ENCODE measurements at regions not wholly inside any gene's neighbourhood (a gene's known extent, or its start where the extent isn't known, plus 50 kb on each side); places are given as distances from the start of the nearest gene placed in this dataset.

DNA sequence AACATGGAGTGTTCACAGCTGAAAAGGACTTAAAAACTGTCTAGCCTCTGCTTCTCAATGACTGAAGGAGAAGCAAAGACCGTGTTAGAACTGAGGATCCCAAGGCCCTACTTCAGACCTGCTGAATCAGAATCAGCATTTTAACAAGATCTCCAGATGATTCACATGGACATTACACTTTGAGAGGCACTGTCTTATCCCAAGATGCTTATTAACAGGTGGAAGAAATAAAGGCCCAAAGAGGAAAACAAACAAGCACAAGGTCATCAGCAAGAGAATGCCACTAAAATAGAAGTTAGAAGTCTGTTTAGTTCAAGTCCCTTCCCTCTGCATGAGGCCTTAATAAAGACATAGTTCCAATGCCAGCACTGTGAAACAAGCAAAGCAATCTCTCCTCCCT, 191.4 kb upstream of the BCL6 start:
- Histone ChIP-seq H3K27ac (ENCODE audit: insufficient read length, low read depth, low read length) (no peak overlapping the region), H3K79me2 (ENCODE audit: insufficient read depth, low read length) (no peaks in the 10 kb centered on the region), H4K8ac (replicated peaks; ENCODE audit: insufficient read length, low read depth, low read length) (no peak overlapping the region), H4K91ac (ENCODE audit: insufficient read length, low read depth, low read length) (no peak overlapping the region), H2BK20ac (ENCODE audit: low read depth, low read length, poor library complexity, severe bottlenecking) (no peak overlapping the region), H3K9ac (ENCODE audit: extremely low read depth, insufficient read length, low read length) (no peak overlapping the region), H4K5ac (ENCODE audit: insufficient read length, low read depth, low read length) (no peak overlapping the region), H3K9me3 (ENCODE audit: control insufficient read depth, low read depth, low read length) (no peaks in the 10 kb centered on the region), H3K4ac (ENCODE audit: low read depth, low read length) (no peak overlapping the region), H3K4me1 (ENCODE audit: insufficient read depth, low read length) (no peaks in the 10 kb centered on the region), H3K18ac (ENCODE audit: insufficient read length, low read depth, low read length) (no peak overlapping the region), H3K56ac (ENCODE audit: insufficient read length, low read depth, low read length) (no peak overlapping the region), H2BK15ac (ENCODE audit: low read depth, low read length) (no peak overlapping the region), H2BK12ac (ENCODE audit: insufficient read length, low read depth, low read length) (no peak overlapping the region), H3T11ph (ENCODE audit: low read length) (no peak overlapping the region), H2BK120ac (ENCODE audit: low read depth, low read length, poor library complexity, severe bottlenecking) (no peak overlapping the region), H2AFZ (ENCODE audit: low read length) (no peak overlapping the region), H3K27me3 (ENCODE audit: insufficient read depth, low read length) (no peaks in the 10 kb centered on the region), H3K23me2 (ENCODE audit: insufficient read length, low read depth, low read length, poor library complexity, severe bottlenecking) (no peaks in the 10 kb centered on the region), H3K79me1 (ENCODE audit: insufficient read depth, low read depth, low read length, poor library complexity, severe bottlenecking) (no peaks in the 10 kb centered on the region), H2BK5ac (ENCODE audit: insufficient read length, low read length) (no peak overlapping the region), H3K14ac (ENCODE audit: insufficient read depth, low read length) (no peak overlapping the region), H2AK5ac (ENCODE audit: insufficient read length, low read length) (no peak overlapping the region), H3K23ac (ENCODE audit: insufficient read length, low read depth, low read length) (no peak overlapping the region), H3K4me2 (ENCODE audit: insufficient read depth, insufficient read length, low read length) (no peak overlapping the region), H4K20me1 (ENCODE audit: control insufficient read depth, insufficient read depth, insufficient read length) (no peaks in the 10 kb centered on the region)
- Mint-ChIP-seq H3K9me3 (no peaks in the 10 kb centered on the region), H3K4me1 (peaks cover 3 to 5% of the 10 kb centered on the region in 2 experiments; a peak in 3 of 4 replicates), H3K27ac (no peak overlapping the region), H3K36me3 (ENCODE audit: insufficient read depth in 1 of 3, low read depth in 3 of 3) (no peaks in the 10 kb centered on the region), H3K27me3 (ENCODE audit: low read depth) (peaks cover 2% of the 10 kb centered on the region; the same call in 1 of the 2 replicates), H3K4me3 (no peak overlapping the region)
- no CpG with 5 or more reads among the region's 1 CpG for WGBS (ENCODE audit: extremely low coverage, insufficient read length, low lambda C conversion rate)
- no peak for DNase-seq
- TF ChIP-seq, protein P1, sequence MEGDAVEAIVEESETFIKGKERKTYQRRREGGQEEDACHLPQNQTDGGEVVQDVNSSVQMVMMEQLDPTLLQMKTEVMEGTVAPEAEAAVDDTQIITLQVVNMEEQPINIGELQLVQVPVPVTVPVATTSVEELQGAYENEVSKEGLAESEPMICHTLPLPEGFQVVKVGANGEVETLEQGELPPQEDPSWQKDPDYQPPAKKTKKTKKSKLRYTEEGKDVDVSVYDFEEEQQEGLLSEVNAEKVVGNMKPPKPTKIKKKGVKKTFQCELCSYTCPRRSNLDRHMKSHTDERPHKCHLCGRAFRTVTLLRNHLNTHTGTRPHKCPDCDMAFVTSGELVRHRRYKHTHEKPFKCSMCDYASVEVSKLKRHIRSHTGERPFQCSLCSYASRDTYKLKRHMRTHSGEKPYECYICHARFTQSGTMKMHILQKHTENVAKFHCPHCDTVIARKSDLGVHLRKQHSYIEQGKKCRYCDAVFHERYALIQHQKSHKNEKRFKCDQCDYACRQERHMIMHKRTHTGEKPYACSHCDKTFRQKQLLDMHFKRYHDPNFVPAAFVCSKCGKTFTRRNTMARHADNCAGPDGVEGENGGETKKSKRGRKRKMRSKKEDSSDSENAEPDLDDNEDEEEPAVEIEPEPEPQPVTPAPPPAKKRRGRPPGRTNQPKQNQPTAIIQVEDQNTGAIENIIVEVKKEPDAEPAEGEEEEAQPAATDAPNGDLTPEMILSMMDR (conservative IDR thresholded peaks at IDR 0.05): no peak

All from H9 (cell line).